ENCODE measurements at regions not wholly inside any gene's neighbourhood (a gene's known extent, or its start where the extent isn't known, plus 50 kb on each side); places are given as distances from the start of the nearest gene placed in this dataset.

DNA sequence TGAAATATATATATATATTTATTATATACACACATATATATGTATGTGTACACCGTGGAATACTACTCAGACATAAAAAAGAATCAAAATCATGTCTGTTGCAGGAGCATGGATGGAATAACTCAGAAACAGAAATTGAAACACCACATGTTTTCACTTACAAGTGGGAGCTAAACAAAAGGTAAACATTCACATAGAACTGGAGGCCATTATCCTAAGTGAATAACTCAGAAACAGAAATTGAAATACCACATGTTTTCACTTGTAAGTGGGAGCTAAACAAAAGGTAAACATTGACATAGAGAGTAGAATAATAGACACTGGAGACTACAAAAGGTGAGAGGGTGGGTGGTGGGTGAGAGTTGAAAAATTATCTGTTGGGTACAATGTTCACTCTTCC lies 171.5 kb upstream of the GOLIM4 start:
- TF ChIP-seq, protein P1, sequence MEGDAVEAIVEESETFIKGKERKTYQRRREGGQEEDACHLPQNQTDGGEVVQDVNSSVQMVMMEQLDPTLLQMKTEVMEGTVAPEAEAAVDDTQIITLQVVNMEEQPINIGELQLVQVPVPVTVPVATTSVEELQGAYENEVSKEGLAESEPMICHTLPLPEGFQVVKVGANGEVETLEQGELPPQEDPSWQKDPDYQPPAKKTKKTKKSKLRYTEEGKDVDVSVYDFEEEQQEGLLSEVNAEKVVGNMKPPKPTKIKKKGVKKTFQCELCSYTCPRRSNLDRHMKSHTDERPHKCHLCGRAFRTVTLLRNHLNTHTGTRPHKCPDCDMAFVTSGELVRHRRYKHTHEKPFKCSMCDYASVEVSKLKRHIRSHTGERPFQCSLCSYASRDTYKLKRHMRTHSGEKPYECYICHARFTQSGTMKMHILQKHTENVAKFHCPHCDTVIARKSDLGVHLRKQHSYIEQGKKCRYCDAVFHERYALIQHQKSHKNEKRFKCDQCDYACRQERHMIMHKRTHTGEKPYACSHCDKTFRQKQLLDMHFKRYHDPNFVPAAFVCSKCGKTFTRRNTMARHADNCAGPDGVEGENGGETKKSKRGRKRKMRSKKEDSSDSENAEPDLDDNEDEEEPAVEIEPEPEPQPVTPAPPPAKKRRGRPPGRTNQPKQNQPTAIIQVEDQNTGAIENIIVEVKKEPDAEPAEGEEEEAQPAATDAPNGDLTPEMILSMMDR (IDR thresholded peaks at IDR 0.05; ENCODE audit: insufficient read depth, low read length), result no peak
- TF ChIP-seq, protein P2, sequence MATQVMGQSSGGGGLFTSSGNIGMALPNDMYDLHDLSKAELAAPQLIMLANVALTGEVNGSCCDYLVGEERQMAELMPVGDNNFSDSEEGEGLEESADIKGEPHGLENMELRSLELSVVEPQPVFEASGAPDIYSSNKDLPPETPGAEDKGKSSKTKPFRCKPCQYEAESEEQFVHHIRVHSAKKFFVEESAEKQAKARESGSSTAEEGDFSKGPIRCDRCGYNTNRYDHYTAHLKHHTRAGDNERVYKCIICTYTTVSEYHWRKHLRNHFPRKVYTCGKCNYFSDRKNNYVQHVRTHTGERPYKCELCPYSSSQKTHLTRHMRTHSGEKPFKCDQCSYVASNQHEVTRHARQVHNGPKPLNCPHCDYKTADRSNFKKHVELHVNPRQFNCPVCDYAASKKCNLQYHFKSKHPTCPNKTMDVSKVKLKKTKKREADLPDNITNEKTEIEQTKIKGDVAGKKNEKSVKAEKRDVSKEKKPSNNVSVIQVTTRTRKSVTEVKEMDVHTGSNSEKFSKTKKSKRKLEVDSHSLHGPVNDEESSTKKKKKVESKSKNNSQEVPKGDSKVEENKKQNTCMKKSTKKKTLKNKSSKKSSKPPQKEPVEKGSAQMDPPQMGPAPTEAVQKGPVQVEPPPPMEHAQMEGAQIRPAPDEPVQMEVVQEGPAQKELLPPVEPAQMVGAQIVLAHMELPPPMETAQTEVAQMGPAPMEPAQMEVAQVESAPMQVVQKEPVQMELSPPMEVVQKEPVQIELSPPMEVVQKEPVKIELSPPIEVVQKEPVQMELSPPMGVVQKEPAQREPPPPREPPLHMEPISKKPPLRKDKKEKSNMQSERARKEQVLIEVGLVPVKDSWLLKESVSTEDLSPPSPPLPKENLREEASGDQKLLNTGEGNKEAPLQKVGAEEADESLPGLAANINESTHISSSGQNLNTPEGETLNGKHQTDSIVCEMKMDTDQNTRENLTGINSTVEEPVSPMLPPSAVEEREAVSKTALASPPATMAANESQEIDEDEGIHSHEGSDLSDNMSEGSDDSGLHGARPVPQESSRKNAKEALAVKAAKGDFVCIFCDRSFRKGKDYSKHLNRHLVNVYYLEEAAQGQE (IDR thresholded peaks at IDR 0.05; ENCODE audit: insufficient replicate concordance, low read depth), result no peak
- no peak for TF ChIP-seq GABPA (IDR thresholded peaks at IDR 0.05; ENCODE audit: low read depth)
- TF ChIP-seq POLR2AphosphoS5 (IDR thresholded peaks at IDR 0.05; ENCODE audit: low read depth), result no peak
- no peak for TF ChIP-seq SPI1 (IDR thresholded peaks at IDR 0.05; ENCODE audit: borderline replicate concordance, low read depth)

Data from HL-60 (cell line).